ENCODE measurements at regions not wholly inside any gene's neighbourhood (a gene's known extent, or its start where the extent isn't known, plus 50 kb on each side); places are given as distances from the start of the nearest gene placed in this dataset.
"Not testable (repeated sequence)": the region's sequence is repeated elsewhere in the genome, so short reads cannot be mapped to it uniquely, and the experiment has no call there.

DNA sequence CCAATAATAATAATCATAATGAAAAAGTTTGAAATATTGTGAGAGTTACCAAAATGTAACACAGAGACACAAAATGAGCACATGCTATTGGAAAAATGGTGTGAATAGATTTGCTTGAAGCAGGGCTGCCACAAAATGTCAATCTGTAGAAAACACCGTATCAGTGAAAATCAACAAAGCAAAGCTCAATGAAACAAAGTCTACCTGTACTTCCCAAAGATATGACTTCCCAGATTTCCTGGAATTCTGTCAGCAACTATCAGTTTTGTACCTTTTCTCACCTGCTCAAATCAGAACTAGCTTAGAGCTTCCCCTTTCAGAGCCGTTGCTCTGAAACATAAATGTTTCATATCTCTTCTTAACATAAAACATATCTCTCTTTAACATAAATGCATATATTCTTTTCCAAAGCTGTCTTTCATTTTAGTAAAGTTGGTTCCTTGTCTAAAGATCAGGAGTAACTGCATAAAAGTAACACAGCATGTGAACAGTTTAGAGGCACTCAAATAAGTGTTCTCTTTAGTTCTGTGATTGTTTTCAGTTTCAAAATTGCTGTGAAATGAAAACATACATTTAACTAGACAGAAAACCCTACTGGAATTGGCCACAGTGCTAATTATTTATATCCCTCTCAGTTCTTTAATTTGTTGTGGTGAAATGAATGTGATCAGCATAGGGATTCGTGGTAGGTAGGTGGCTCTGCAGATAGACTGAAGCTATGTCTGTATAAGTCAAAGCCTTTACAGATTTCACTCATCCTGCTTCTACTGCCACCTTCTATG, 262.5 kb downstream of the KCNJ3 start:
- no peak for DNase-seq

DNA sequence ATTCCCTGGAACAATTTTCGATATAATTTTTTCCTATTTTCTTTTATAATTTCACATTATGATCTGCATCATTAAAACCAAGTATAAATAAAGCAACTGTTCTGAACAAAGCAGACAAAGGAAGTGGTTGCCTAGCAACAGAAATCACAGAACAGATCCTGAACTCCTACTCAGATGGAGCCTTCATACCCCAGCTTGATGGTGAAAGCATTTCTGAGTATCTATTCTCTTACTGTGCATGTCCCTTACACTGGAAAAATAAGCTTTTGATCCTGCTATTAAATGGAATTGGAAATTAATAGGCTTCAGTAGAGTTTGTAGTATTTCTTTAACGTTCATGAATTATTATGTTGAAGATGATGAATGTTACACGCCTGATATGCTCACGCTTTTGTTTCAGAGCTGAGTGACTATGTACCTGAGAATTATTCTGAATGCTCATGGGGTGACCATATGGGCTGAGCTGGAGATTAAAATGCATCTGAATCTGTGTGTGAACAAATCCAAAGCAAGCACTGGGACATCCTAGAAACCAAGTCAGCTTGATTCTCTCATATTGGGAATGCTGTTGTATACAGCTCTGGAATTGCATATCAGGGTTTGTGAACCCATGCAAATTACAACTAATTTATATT, 254.0 kb downstream of the KCNJ3 start:
- no peak for DNase-seq

- not testable (repeated sequence) for DNase-seq
Measured at GRCh38 chr2:154947416-154947815, 248.9 kb downstream of the KCNJ3 start.

GRCh38 chr2:154945984-154946383, 247.5 kb downstream of the KCNJ3 start:
- DNase-seq, result no peak

DNA sequence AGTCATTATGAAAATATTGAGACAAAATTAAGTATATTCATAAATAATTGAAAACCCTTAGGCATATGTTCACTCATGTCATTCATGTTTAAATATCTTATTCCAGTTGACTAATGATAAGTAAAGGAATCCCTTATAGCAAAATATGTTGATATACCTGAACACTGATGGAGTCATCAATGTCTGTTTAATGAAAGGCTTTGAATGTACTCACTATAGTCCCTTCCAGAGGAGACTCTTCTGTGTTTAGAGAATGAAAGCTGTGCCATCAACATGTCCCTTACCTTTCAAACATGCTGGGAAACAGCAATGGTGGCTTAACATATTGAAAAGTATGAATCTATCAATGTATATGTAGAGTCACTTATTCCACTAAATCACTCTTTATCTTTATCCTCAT, 242.9 kb downstream of the KCNJ3 start:
- DNase-seq, result no peak

- no peak for DNase-seq
Measured at GRCh38 chr2:154934213-154934612, 235.7 kb downstream of the KCNJ3 start.

GRCh38 chr2:154924531-154924930, 226.0 kb downstream of the KCNJ3 start:
- DNase-seq, result no peak

GRCh38 chr2:154914561-154914960, 216.1 kb downstream of the KCNJ3 start:
- DNase-seq, result no peak

GRCh38 chr2:154912215-154912614, 213.7 kb downstream of the KCNJ3 start:
- DNase-seq, result no peak

- no peak for DNase-seq
Measured at GRCh38 chr2:154911729-154912128, 213.2 kb downstream of the KCNJ3 start.

GRCh38 chr2:154910701-154911100, 212.2 kb downstream of the KCNJ3 start:
- no peak for DNase-seq

DNA sequence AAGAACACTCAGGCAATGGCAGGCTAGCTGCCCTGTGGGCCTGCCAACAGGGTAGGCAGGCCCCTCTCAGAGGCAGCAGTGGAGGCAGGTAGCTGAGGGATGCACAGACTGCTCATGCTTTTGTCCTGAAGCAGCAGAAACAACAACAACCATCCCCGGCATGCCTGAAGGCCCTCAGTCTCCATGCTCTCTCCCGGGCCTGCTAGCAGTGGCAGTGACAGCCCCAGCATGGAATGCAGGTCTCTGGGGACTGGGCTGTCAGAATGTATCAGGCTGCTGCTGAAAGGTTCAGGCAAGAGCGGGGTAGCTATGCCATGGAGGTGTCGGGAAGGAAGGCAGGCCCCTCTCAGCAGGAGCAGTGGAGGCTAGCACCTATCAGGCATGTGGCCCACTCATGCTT, 209.8 kb downstream of the KCNJ3 start:
- DNase-seq, result no peak

All from midbrain (tissue), 1 donor.